ENCODE measurements at regions not wholly inside any gene's neighbourhood (a gene's known extent, or its start where the extent isn't known, plus 50 kb on each side); places are given as distances from the start of the nearest gene placed in this dataset.

- TF ChIP-seq ZBTB11 (CRISPR knock-in tag; IDR thresholded peaks at IDR 0.05) (no peak), ZZZ3 (IDR thresholded peaks at IDR 0.05; ENCODE audit: control insufficient read depth, insufficient read length, low read depth) (no peak), NR2C2 (IDR thresholded peaks at IDR 0.05; ENCODE audit: borderline replicate concordance, control insufficient read depth, insufficient read length, low read depth) (no peak), SIX5 (IDR thresholded peaks at IDR 0.05; ENCODE audit: low read depth, low read length, severe bottlenecking) (no peak), ZBED1 (IDR thresholded peaks at IDR 0.05; ENCODE audit: borderline replicate concordance) (no peak)
Measured at GRCh38 chr4:143782521-143782920, 82.0 kb upstream of the FREM3 start (continued).

- no peaks in the 10 kb centered on the region for H3K27me3 ChIP-seq (replicated peaks in 1 of 2; ENCODE audit: control insufficient read depth in 2 of 2, insufficient read depth in 2 of 2, low read length in 1 of 2)
- H3K4me2 ChIP-seq (ENCODE audit: control insufficient read depth, insufficient read depth), result 0 out of 2 replicates have a peak overlapping the region, but pooled peaks have one; percentile 42
- ChIA-PET SMC1A (ENCODE audit: uncharacterized antibody, unreplicated experiment) (interaction anchor here (0.7 to 1.4 kb wide), 5 partner anchors 10 to 249 kb away, joined by 3 to 4 read pairs (median 3); no protein-coding TSS in a partner anchor), RAD21 (ENCODE audit: unreplicated experiment) (no interaction called here), POLR2A (no interaction called here), CTCF (interaction anchor here (0.6 to 1.1 kb wide), 5 partner anchors 13 to 895 kb away, joined by 3 to 4 read pairs (median 3); no protein-coding TSS in a partner anchor)
- peak; percentile 95 for FAIRE-seq
- no peaks in the 10 kb centered on the region for H3K79me2 ChIP-seq (ENCODE audit: control insufficient read depth, insufficient read depth, low read length)
- in situ Hi-C loops (cut with MboI), result no loop called here
- H3K4me3 ChIP-seq, result no peak overlapping the region
- intact Hi-C loops (cut with micrococcal nuclease; ENCODE audit: unreplicated experiment), result loop anchor here (1.0 to 5.0 kb wide), 5 partner anchors 133 to 369 kb away; no protein-coding TSS in a partner anchor
- H4K20me1 ChIP-seq (ENCODE audit: control insufficient read depth, insufficient read depth), result no peaks in the 10 kb centered on the region
- H2AFZ ChIP-seq (ENCODE audit: control insufficient read depth, low read depth, low read length), result no peak overlapping the region
- H3K9ac ChIP-seq (ENCODE audit: control insufficient read depth, insufficient read depth, low read length), result no peak overlapping the region
- no peaks in the 10 kb centered on the region for H3K9me3 ChIP-seq (replicated peaks; ENCODE audit: control insufficient read depth, insufficient read depth, low read length)
- H3K27ac ChIP-seq (ENCODE audit: control insufficient read depth, insufficient read depth), result no peak overlapping the region
- 43% methylated on average over 7 of the region's 8 CpGs for WGBS (ENCODE audit: insufficient coverage, insufficient replicate concordance, low lambda C conversion rate, missing lambda C conversion rate)
- peak; percentile 100 for ATAC-seq
- peak; percentile 31 for DNase-seq (ENCODE audit: low read depth, low spot score)
- H3K4me1 ChIP-seq (ENCODE audit: control insufficient read depth, insufficient read depth, low read length), result no peaks in the 10 kb centered on the region
- BruUV-seq (replicated peaks), result no TSS peak
- no peaks in the 10 kb centered on the region for H3K36me3 ChIP-seq (ENCODE audit: control insufficient read depth in 2 of 2, insufficient read depth in 2 of 2, low read length in 1 of 2)
- no peak for TF ChIP-seq NR2F1 (conservative IDR thresholded peaks at IDR 0.05)
- TF ChIP-seq CTCF (IDR thresholded peaks at IDR 0.05 in 2 of 3, conservative IDR thresholded peaks at IDR 0.05 in 1 of 3; ENCODE audit: control insufficient read depth in 2 of 3, extremely low read depth in 1 of 3, insufficient read depth in 1 of 3, low read depth in 3 of 3, low read length in 3 of 3), result peak; percentile 76 to 89 (median 87); a peak in 5 of 6 replicates
- TF ChIP-seq PAX5 (IDR thresholded peaks at IDR 0.05; ENCODE audit: borderline replicate concordance, low read depth, low read length), result no peak
- TF ChIP-seq SMC3 (IDR thresholded peaks at IDR 0.05; ENCODE audit: borderline replicate concordance, low read length), result peak; percentile 86
- TF ChIP-seq BRCA1 (IDR thresholded peaks at IDR 0.05; ENCODE audit: low read depth, low read length), result no peak
- TF ChIP-seq SIN3A (IDR thresholded peaks at IDR 0.05; ENCODE audit: low read depth, low read length), result no peak
- TF ChIP-seq STAT1 (conservative IDR thresholded peaks at IDR 0.05), result no peak
- no peak for TF ChIP-seq PKNOX1 (IDR thresholded peaks at IDR 0.05)
Measured at GRCh38 chr4:143773998-143774895, 73.8 kb upstream of the FREM3 start.

All from GM12878 (cell line).